ENCODE measurements at regions not wholly inside any gene's neighbourhood (a gene's known extent, or its start where the extent isn't known, plus 50 kb on each side); places are given as distances from the start of the nearest gene placed in this dataset.

DNA sequence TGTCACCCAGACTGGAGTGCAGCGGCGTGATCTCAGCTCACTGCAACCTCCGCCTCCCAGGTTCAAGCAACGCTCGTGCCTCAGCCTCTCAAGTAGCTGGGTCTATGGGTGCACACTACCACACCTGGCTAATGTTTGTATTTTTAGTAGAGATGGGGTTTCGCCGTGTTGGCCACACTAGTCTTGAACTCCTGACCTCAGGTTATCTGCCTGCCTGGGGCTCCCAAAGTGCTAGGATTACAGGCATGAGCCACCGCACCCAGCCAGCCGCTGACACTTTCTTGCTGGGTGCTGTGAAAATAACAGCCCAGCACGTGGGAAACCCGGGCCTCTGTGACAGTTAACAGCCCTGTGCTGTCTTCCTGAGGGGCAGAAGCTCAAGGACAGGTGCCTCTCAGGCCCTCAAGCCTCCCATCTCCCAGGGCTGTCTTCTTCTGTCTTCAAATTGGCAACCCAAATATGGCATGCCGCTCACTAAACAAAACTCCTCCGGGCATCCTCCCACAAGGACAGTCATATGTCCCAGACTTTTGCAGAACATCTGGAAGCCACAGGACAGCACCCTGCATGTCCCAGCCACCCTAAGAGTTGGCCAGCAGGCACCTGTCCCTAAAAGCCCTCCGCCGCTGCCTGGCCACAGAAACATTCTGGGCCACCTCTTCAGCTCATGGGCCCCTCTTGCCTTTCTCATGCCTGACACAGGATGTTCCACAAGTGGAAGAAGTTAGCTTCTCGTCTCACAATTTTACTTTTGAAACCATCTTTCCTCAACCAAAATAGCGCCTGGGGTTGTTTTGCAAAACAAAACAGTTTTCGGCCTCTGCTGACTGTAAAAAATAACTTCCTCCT, 233.6 kb downstream of the SYK start:
- no peak for TF ChIP-seq ISL1 (CRISPR knock-in tag; IDR thresholded peaks at IDR 0.05)
- no peak for TF ChIP-seq ARNTL (CRISPR knock-in tag; IDR thresholded peaks at IDR 0.05; ENCODE audit: borderline replicate concordance, low read depth)
- TF ChIP-seq ZFP3 (CRISPR knock-in tag; IDR thresholded peaks at IDR 0.05): no peak
- TF ChIP-seq, protein P1, sequence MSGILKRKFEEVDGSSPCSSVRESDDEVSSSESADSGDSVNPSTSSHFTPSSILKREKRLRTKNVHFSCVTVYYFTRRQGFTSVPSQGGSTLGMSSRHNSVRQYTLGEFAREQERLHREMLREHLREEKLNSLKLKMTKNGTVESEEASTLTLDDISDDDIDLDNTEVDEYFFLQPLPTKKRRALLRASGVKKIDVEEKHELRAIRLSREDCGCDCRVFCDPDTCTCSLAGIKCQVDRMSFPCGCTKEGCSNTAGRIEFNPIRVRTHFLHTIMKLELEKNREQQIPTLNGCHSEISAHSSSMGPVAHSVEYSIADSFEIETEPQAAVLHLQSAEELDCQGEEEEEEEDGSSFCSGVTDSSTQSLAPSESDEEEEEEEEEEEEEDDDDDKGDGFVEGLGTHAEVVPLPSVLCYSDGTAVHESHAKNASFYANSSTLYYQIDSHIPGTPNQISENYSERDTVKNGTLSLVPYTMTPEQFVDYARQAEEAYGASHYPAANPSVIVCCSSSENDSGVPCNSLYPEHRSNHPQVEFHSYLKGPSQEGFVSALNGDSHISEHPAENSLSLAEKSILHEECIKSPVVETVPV (CRISPR knock-in tag; IDR thresholded peaks at IDR 0.05): no peak
- TF ChIP-seq, protein P2, sequence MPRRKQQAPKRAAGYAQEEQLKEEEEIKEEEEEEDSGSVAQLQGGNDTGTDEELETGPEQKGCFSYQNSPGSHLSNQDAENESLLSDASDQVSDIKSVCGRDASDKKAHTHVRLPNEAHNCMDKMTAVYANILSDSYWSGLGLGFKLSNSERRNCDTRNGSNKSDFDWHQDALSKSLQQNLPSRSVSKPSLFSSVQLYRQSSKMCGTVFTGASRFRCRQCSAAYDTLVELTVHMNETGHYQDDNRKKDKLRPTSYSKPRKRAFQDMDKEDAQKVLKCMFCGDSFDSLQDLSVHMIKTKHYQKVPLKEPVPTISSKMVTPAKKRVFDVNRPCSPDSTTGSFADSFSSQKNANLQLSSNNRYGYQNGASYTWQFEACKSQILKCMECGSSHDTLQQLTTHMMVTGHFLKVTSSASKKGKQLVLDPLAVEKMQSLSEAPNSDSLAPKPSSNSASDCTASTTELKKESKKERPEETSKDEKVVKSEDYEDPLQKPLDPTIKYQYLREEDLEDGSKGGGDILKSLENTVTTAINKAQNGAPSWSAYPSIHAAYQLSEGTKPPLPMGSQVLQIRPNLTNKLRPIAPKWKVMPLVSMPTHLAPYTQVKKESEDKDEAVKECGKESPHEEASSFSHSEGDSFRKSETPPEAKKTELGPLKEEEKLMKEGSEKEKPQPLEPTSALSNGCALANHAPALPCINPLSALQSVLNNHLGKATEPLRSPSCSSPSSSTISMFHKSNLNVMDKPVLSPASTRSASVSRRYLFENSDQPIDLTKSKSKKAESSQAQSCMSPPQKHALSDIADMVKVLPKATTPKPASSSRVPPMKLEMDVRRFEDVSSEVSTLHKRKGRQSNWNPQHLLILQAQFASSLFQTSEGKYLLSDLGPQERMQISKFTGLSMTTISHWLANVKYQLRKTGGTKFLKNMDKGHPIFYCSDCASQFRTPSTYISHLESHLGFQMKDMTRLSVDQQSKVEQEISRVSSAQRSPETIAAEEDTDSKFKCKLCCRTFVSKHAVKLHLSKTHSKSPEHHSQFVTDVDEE (CRISPR knock-in tag; IDR thresholded peaks at IDR 0.05): no peak
- TF ChIP-seq ZFP30 (CRISPR knock-in tag; IDR thresholded peaks at IDR 0.05): no peak
- TF ChIP-seq ZC3H10 (CRISPR knock-in tag; IDR thresholded peaks at IDR 0.05): no peak
- TF ChIP-seq ZNF565 (CRISPR knock-in tag; conservative IDR thresholded peaks at IDR 0.05; ENCODE audit: low read depth): no peak
- no peak for TF ChIP-seq ZNF8 (CRISPR knock-in tag; IDR thresholded peaks at IDR 0.05)
- no peak for TF ChIP-seq OSR1 (CRISPR knock-in tag; IDR thresholded peaks at IDR 0.05)
- no peak for TF ChIP-seq RARB (CRISPR knock-in tag; IDR thresholded peaks at IDR 0.05)
- no peak for TF ChIP-seq ESRRG (CRISPR knock-in tag; IDR thresholded peaks at IDR 0.05)
- no peak for TF ChIP-seq BACH2 (CRISPR knock-in tag; IDR thresholded peaks at IDR 0.05; ENCODE audit: borderline replicate concordance)
